H54 (cell line): ENCODE measurements at regions not wholly inside any gene's neighbourhood (a gene's known extent, or its start where the extent isn't known, plus 50 kb on each side); places are given as distances from the start of the nearest gene placed in this dataset.
"Not testable (repeated sequence)": the region's sequence is repeated elsewhere in the genome, so short reads cannot be mapped to it uniquely, and the experiment has no call there.

Source experiments
- DNase-seq: peaks from one replicate; pipeline ENCODE4 v3.0.0; 2011; ENCODE audit warnings: low spot score, mixed read lengths; ENCODE audit not compliant: insufficient read length
- FAIRE-seq: peaks from 3 replicates; lab custom pipeline; 2011; peaks lifted over from hg19 to GRCh38; lab: Jason Lieb, UNC
- POLR2A ChIP-seq: IDR thresholded peaks from 2 replicates; pipeline ENCODE4 v1.6.1; 2011; ENCODE audit warnings: low read depth, mild to moderate bottlenecking, low read length

GRCh38 chr16:50451951-50452508 lies 83.2 kb upstream of the BRD7 start:
- TF ChIP-seq POLR2A, result no peak
- FAIRE-seq (no peak), DNase-seq (no peak)

GRCh38 chr16:50450957-50451356 lies 82.2 kb upstream of the BRD7 start:
- DNase-seq, result no peak
- TF ChIP-seq POLR2A, result no peak
- no peak for FAIRE-seq

GRCh38 chr16:50449800-50450199 lies 81.0 kb upstream of the BRD7 start:
- DNase-seq (no peak), FAIRE-seq (no peak)
- TF ChIP-seq POLR2A, result no peak

- FAIRE-seq, result no peak
- no peak for DNase-seq
- TF ChIP-seq POLR2A, result no peak
Measured at GRCh38 chr16:50448981-50449380, 80.2 kb upstream of the BRD7 start.

- FAIRE-seq (no peak), DNase-seq (no peak)
- no peak for TF ChIP-seq POLR2A
Measured at GRCh38 chr16:50448522-50448921, 79.7 kb upstream of the BRD7 start.

GRCh38 chr16:50447386-50447785 lies 78.6 kb upstream of the BRD7 start:
- not testable (repeated sequence) for DNase-seq, FAIRE-seq

GRCh38 chr16:50446861-50447260 lies 78.1 kb upstream of the BRD7 start:
- DNase-seq, result no peak
- TF ChIP-seq POLR2A, result no peak
- FAIRE-seq, result no peak

GRCh38 chr16:50445621-50446555 lies 77.1 kb upstream of the BRD7 start:
- DNase-seq, result no peak
- no peak for FAIRE-seq
- TF ChIP-seq POLR2A, result no peak

GRCh38 chr16:50444526-50444925 lies 75.7 kb upstream of the BRD7 start:
- FAIRE-seq, result no peak
- no peak for TF ChIP-seq POLR2A
- DNase-seq, result no peak

GRCh38 chr16:50442221-50442620 lies 73.4 kb upstream of the BRD7 start:
- FAIRE-seq, result no peak
- no peak for DNase-seq
- no peak for TF ChIP-seq POLR2A

GRCh38 chr16:50441486-50442157 lies 72.8 kb upstream of the BRD7 start:
- FAIRE-seq, result no peak
- DNase-seq, result no peak
- no peak for TF ChIP-seq POLR2A

GRCh38 chr16:50440991-50441390 lies 72.2 kb upstream of the BRD7 start:
- TF ChIP-seq POLR2A, result no peak
- DNase-seq (no peak), FAIRE-seq (no peak)

- no peak for FAIRE-seq
- DNase-seq, result no peak
- TF ChIP-seq POLR2A, result no peak
Measured at GRCh38 chr16:50440531-50440930, 71.7 kb upstream of the BRD7 start.

GRCh38 chr16:50437769-50438437 lies 69.1 kb upstream of the BRD7 start:
- no peak for FAIRE-seq
- DNase-seq, result no peak
- TF ChIP-seq POLR2A, result no peak
